ENCODE measurements at regions not wholly inside any gene's neighbourhood (a gene's known extent, or its start where the extent isn't known, plus 50 kb on each side); places are given as distances from the start of the nearest gene placed in this dataset.

GRCh38 chr5:1937590-1937989 is 54.9 kb upstream of the IRX4 start:
- TF ChIP-seq CTCF (IDR thresholded peaks at IDR 0.05 in 4 of 5, conservative IDR thresholded peaks at IDR 0.05 in 1 of 5) = no peak
- no peak for TF ChIP-seq POLR2A (IDR thresholded peaks at IDR 0.05)
